Duodenal mucosa (tissue), 2 donors: ENCODE measurements at regions not wholly inside any gene's neighbourhood (a gene's known extent, or its start where the extent isn't known, plus 50 kb on each side); places are given as distances from the start of the nearest gene placed in this dataset.
"Not testable (repeated sequence)": the region's sequence is repeated elsewhere in the genome, so short reads cannot be mapped to it uniquely, and the experiment has no call there.

ENCODE experiments used
- H3K27ac ChIP-seq: one replicate; pipeline ENCODE4 v1.7.0; 2013; ENCODE audit warnings: low read depth, low read length
- H3K27me3 ChIP-seq, 2 donors: one replicate each; pipeline ENCODE4 v1.7.0; 2013; ENCODE audit warnings: low read length in 2 of 2, control low read depth in 1 of 2; ENCODE audit not compliant: insufficient read depth in 2 of 2, control insufficient read depth in 1 of 2
- H3K36me3 ChIP-seq, 2 donors: one replicate each; pipeline ENCODE4 v1.7.0; 2013; ENCODE audit warnings: low read length in 2 of 2, control low read depth in 1 of 2; ENCODE audit not compliant: insufficient read depth in 2 of 2, control insufficient read depth in 1 of 2
- H3K4me1 ChIP-seq, 2 donors: one replicate each; pipeline ENCODE4 v1.7.0; 2013; ENCODE audit warnings: low read length in 2 of 2, control low read depth in 1 of 2; ENCODE audit not compliant: insufficient read depth in 2 of 2, control insufficient read depth in 1 of 2
- H3K4me3 ChIP-seq, 2 donors: one replicate each; pipeline ENCODE4 v1.7.0; 2013; ENCODE audit warnings: low read length in 2 of 2, low read depth in 1 of 2
- H3K9ac ChIP-seq, 2 donors: one replicate each; pipeline ENCODE4 v1.7.0; 2013; ENCODE audit warnings: low read length in 2 of 2, low read depth in 1 of 2
- H3K9me3 ChIP-seq, 2 donors: one replicate each; pipeline ENCODE4 v1.7.0; 2013; ENCODE audit warnings: low read length in 2 of 2, control low read depth in 1 of 2; ENCODE audit not compliant: control insufficient read depth in 1 of 2

- no peaks in the 10 kb centered on the region for H3K27me3 ChIP-seq
- H3K27ac ChIP-seq = no peak overlapping the region
- no peaks in the 10 kb centered on the region for H3K36me3 ChIP-seq
- H3K9ac ChIP-seq = no peak overlapping the region
- H3K4me1 ChIP-seq = no peaks in the 10 kb centered on the region
- no peaks in the 10 kb centered on the region for H3K9me3 ChIP-seq
- no peak overlapping the region for H3K4me3 ChIP-seq
These were observed 227.3 kb downstream of the TINAG start for GRCh38 chr6:54535568-54535967.

GRCh38 chr6:54541541-54541940 is 233.3 kb downstream of the TINAG start:
- no peak overlapping the region for H3K4me3 ChIP-seq
- H3K36me3 ChIP-seq = no peaks in the 10 kb centered on the region
- H3K9me3 ChIP-seq = no peaks in the 10 kb centered on the region
- no peak overlapping the region for H3K9ac ChIP-seq
- H3K4me1 ChIP-seq = no peaks in the 10 kb centered on the region
- no peak overlapping the region for H3K27ac ChIP-seq
- H3K27me3 ChIP-seq = no peaks in the 10 kb centered on the region

- peaks cover 2 to 6% of the 10 kb centered on the region in 2 donors for H3K9me3 ChIP-seq
- H3K27ac ChIP-seq = no peak overlapping the region
- no peaks in the 10 kb centered on the region for H3K36me3 ChIP-seq
- no peak overlapping the region for H3K9ac ChIP-seq
- no peaks in the 10 kb centered on the region for H3K4me1 ChIP-seq
- no peak overlapping the region for H3K4me3 ChIP-seq
- no peaks in the 10 kb centered on the region for H3K27me3 ChIP-seq
These were observed 250.9 kb downstream of the TINAG start for GRCh38 chr6:54559136-54559535.

GRCh38 chr6:54564188-54564587 is 255.9 kb downstream of the TINAG start:
- not testable (repeated sequence) for H3K9me3 ChIP-seq, H3K36me3 ChIP-seq, H3K9ac ChIP-seq, H3K27ac ChIP-seq, H3K4me1 ChIP-seq, H3K27me3 ChIP-seq, H3K4me3 ChIP-seq

- no peaks in the 10 kb centered on the region for H3K4me1 ChIP-seq
- H3K9ac ChIP-seq = no peak overlapping the region
- H3K9me3 ChIP-seq = peaks cover 0 to 4% of the 10 kb centered on the region in 2 donors
- no peak overlapping the region for H3K27ac ChIP-seq
- no peaks in the 10 kb centered on the region for H3K36me3 ChIP-seq
- no peaks in the 10 kb centered on the region for H3K27me3 ChIP-seq
- H3K4me3 ChIP-seq = no peak overlapping the region
These were observed 266.4 kb downstream of the TINAG start for GRCh38 chr6:54574671-54575070.

- H3K27me3 ChIP-seq = no peaks in the 10 kb centered on the region
- no peak overlapping the region for H3K9ac ChIP-seq
- H3K4me1 ChIP-seq = no peaks in the 10 kb centered on the region
These were observed 268.3 kb upstream of the FAM83B start for GRCh38 chr6:54578261-54578660.

GRCh38 chr6:54579011-54579410 is 267.6 kb upstream of the FAM83B start:
- Histone ChIP-seq H3K27me3 (no peaks in the 10 kb centered on the region), H3K27ac (no peak overlapping the region), H3K4me1 (no peaks in the 10 kb centered on the region), H3K4me3 (no peak overlapping the region), H3K9ac (no peak overlapping the region), H3K36me3 (no peaks in the 10 kb centered on the region), H3K9me3 (no peaks in the 10 kb centered on the region)

More at GRCh38 chr6:54578261-54578660, 268.3 kb upstream of the FAM83B start:
- Histone ChIP-seq H3K27ac (no peak overlapping the region), H3K36me3 (no peaks in the 10 kb centered on the region), H3K4me3 (no peak overlapping the region), H3K9me3 (peaks cover 0 to 4% of the 10 kb centered on the region in 2 donors)

- Histone ChIP-seq H3K9me3 (no peaks in the 10 kb centered on the region), H3K4me3 (no peak overlapping the region), H3K27me3 (no peaks in the 10 kb centered on the region), H3K4me1 (no peaks in the 10 kb centered on the region), H3K9ac (no peak overlapping the region), H3K27ac (no peak overlapping the region), H3K36me3 (no peaks in the 10 kb centered on the region)
These were observed 260.3 kb upstream of the FAM83B start for GRCh38 chr6:54586251-54586650.

- no peak overlapping the region for H3K4me3 ChIP-seq
- H3K4me1 ChIP-seq = no peaks in the 10 kb centered on the region
- no peak overlapping the region for H3K27ac ChIP-seq
- H3K9me3 ChIP-seq = no peaks in the 10 kb centered on the region
- H3K36me3 ChIP-seq = no peaks in the 10 kb centered on the region
- no peaks in the 10 kb centered on the region for H3K27me3 ChIP-seq
- H3K9ac ChIP-seq = no peak overlapping the region
These were observed 259.3 kb upstream of the FAM83B start for GRCh38 chr6:54587277-54587676.

GRCh38 chr6:54588176-54588575 is 258.4 kb upstream of the FAM83B start:
- Histone ChIP-seq H3K9me3 (no peaks in the 10 kb centered on the region), H3K4me3 (no peak overlapping the region), H3K9ac (no peak overlapping the region), H3K36me3 (no peaks in the 10 kb centered on the region), H3K4me1 (no peaks in the 10 kb centered on the region), H3K27me3 (no peaks in the 10 kb centered on the region), H3K27ac (no peak overlapping the region)

- Histone ChIP-seq H3K4me1 (no peaks in the 10 kb centered on the region), H3K27me3 (no peaks in the 10 kb centered on the region), H3K9me3 (no peaks in the 10 kb centered on the region), H3K27ac (no peak overlapping the region), H3K4me3 (no peak overlapping the region), H3K9ac (no peak overlapping the region), H3K36me3 (no peaks in the 10 kb centered on the region)
These were observed 250.7 kb upstream of the FAM83B start for GRCh38 chr6:54595844-54596243.
